Amniotic stem cell (primary cell): ENCODE measurements at regions not wholly inside any gene's neighbourhood (a gene's known extent, or its start where the extent isn't known, plus 50 kb on each side); places are given as distances from the start of the nearest gene placed in this dataset.

Source experiments
- DNase-seq: peaks from one replicate; lab custom pipeline; 2025; lab: John Stamatoyannopoulos, UW

DNA sequence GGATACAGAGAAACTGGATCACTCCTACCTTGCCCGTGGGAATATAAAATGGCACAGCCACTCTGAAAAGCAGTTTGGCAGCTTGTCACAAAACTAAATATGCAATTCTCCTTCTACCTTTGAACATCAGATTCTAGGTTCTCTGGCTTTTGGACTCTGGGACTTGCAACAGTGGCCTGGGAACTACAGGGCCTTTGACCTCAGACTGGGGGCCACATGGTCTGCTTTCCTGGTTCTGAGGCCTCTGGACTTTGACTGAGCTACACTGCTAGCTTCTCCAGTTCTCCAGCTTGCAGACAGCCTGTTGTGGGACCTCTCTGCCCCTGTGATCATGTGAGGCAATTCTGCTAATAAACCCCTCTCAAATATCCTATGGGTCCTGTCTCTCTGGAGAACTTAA, 168.8 kb downstream of the CDH26 start:
- no peak for DNase-seq

DNA sequence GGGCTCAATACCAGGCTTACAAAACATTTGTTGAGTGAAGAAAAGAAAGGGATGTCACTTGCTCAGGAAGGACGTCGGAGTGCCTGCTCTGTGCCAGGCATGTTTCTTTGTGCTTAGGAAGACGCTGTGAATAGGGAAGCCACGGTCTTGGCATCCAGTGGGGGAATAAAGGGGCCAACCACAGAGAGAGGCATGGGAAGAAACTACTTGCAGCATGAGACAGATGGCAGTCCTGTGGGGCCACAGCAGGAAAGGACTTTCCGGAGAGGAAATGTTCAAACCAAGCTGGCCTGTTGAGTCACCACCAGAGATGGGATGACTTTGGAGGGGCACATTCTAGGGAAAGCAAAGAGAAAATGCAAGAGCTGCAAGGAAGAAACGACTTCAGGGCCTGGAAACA, 173.2 kb downstream of the CDH26 start:
- DNase-seq, result no peak

DNA sequence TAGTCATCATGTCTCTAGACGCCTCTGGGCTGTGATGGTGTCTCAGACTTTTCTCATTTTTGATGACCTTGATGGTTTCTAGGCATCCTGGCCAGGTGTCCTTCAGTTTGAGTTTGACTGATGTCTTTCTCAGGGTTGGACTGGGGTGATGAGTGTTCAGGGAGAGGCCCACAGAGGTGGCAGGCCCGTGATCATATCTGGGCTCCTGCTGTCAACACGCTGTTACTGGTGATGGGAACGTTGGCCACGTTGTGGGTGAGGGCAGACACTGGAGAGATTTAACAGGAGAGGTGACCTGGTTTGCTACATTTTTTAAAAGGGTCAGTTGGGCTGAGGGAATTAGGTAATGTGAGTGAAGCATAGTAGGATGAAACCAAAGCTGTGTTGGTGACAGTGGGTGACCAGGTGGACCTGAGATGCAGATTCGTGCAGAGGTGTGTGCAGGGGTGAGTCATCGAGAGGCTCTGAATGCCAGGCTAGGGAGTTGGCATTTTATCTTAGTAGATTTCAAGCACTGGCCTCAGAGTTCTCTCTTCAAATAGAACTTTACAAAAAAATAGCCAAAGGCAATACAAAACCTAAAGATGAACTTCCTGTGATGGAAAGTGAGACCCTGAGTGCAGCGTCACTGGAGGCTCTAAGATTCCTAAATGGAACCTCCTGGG, 174.1 kb downstream of the CDH26 start:
- no peak for DNase-seq

DNA sequence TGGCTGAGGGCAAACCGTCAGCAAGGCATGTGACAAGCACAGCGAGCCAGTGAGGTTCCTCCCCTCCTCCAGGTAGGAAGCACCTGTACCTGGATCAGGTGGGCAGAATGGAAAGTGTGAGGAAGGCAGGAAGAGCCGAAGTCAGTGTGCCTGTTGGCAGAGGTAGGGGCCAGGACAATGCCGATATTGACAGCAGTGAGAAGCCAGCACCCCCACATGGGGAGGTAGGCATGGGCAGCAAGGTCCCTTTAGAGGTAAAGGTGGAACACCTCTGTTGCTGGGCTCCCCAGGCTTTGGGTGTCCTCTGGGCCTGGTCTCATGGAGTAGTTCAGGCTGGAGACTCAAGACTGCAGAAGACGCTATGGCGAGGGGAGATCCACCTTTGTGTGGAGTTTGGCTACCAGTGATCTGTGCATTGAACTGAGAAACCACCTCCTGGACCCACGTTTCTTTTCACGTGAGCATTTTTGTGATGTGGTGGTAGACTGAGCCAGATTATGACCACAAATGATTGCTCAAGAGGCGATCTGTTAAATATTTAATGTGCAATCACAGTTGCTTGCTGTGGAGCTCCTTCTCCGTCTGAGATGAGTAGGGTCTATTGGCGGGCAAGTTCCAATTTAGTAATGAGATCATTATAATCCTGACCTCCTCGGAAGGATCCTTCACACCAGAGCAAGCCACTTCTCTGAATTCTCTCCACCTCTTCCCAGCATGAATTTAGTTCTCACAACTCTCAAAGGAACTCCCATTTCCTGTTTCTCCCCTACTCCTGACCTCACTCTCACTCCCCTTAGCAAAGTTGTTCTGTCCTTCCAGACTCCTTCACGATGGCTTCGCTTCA, 174.8 kb downstream of the CDH26 start:
- DNase-seq, result no peak

DNA sequence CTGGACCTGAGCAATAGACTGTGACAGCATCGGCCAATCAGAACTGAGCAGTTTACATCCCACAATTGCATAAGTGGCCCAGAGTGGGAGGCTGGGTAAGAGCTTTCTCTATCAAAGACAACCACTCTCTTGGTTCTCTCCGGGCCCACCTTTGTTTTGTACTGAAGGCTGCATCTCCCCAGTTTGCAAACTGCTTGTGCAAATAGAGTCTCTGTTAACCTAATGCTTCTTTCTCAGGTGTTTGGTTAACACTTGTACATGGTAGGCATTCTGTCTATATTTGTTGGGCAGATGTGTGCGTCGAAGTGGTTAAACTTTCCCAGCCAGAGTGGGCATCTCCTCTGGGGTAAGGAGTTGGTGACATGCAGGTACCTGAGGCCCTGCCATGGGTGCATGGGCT, 177.1 kb downstream of the CDH26 start:
- no peak for DNase-seq

DNA sequence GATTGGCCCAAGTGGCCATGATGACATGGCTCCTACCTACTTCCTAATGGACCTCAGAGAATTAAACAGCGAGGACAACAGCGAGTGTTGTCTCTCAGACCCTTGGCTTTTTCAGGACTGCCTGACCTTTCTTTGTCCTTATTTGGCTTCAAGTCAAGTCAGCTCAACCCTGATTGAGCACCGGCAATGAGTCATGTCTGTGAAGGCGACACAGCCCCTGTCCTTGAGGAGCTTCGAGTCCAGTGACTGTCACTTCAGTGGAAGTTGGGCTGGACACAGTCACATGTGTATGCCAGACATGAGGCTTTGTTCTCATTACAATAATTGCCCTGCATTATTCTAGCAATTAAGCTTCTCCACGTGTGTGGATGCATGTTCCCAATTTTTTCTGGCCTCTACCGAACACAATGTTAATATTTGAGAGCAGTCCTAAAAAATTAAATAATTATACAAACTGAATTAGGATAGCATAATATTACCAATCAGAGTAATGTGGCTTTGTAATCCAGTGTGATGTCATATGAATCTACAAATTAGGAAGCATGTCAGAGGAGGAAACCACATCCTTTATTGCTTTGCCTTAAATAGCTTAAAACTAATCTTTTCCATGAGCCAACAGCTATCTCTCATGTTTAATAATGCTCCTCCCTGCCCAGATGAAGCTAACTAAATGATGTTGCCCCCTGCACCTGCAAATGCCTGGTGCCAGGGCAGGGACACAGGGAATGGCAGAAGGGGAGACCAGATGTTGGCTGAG, 178.6 kb downstream of the CDH26 start:
- DNase-seq, result no peak

DNA sequence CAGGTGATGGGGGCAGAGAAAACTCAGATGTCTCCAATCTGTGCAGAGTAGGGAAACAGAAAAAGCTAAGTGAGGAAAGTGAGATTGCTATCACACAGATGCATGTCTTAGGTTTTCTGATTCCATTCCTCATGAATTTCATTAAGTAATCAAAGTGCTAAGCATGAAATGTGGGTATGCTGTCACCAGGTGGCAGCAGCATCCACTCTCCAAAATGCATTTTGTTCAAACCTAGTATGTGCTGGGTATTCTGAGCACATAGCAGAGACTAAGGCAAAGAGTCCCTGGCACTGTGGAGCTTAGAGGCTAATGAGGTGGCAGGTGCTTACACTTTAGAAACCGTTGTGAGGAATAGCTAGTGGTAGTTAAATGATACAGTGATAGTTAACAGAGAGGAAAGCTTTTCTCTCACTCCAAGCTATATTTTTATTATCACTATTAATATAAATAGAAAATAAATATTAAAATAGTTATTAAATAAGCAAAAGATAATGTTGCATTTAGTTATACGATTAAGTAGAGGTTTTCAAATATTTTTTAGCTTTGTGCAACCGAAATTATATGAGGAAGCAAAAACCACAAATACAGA, 179.5 kb downstream of the CDH26 start:
- DNase-seq, result no peak

DNA sequence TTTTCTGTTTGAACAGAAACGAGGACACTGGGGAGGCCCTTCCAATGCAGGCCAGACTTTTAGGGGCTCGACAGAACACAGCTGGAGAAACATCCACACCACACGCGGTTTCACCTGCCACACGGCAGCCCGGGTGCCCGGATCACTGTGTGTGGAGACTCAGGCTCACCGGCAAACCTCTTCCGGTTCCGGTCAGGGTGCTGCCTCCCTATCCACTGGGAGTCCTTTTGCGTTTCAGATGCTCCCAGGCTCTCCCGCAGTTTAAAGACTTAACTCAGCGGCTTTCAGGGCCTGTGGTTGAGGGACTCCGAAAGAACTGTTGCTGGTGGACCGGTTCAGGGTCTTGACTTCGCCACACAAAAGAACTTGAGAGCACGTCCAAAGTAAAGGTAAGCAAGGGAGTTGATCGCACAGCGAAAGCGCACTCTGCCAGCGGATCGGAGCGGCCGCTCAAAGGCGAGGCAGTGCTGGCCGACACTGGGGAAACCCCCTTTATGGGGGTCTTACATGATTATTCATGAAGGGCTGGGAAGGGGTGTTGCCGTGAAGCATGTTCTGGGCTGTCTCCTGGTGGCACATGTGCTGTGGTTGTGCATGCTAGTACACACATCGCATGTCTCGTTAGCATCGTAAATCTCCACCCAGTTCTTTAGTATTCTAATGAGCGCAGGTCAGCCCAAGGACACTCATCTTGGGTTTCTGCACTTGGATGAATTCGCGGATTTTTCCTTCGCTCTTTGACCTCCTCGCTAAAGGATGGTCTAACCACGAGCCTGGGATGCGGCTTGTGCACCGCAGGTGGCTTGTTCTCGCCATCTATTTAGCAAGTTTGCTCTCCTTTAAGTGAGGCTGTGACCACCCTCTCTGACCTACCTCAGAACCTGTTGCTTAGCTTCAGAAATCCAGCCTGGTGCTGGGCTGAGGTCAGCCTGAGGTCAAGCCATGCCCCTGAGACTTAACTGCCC, 180.3 kb downstream of the CDH26 start:
- DNase-seq, result no peak

DNA sequence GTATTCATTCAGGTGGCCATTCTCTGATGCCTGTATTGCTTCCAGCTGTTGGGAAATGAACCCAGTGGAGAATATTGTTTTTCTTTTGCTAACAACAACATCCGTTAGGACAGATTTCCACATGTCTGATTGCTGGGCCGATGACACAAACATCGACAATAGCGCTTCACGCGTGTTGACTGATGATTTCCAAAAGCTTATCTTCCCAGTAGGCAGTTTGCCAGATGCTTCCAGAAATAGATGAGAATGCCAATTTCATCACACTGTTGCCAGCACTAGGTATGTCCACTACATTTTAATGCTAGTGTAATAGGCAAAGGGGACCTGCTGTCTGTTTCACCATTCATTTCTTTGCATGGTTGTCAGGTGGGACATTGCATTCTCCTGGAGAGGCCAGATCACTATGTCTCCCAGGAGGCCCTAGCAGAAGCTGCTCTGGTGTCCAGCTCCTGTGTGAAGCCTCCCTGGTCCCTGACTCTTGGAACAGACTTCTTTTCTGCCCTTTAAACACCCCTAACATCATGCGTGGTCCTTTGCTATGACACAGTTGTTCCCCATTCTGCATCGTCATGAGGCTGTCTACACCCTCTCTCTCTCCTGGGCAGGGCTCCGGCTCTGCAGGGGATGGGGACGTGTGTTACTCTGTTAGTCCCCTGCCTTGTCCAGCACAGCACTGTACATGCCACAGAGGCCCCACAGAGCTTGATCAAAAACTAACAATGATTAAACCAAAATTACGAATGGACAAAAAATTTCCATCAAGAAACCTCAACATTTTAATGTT, 181.6 kb downstream of the CDH26 start:
- DNase-seq, result no peak

DNA sequence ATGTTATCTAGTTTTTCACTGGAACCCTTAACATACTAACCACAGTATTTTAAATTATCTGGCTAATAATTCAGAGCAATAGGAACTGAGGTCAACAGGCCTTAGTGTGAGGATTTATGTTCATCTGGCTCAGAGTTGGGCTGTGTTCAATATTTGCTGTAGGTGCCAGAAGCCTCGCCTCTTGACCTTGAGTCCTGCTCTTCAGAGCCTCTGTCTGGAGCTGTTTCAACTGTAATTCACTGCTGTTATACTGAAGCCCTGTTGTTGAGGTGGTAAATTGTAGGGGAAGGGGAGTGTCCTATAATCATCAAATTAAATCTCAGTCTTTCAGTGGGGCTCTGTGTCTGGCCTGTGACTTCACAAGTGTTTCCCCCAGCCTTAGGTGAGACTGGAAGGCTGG, 184.4 kb downstream of the CDH26 start:
- no peak for DNase-seq

DNA sequence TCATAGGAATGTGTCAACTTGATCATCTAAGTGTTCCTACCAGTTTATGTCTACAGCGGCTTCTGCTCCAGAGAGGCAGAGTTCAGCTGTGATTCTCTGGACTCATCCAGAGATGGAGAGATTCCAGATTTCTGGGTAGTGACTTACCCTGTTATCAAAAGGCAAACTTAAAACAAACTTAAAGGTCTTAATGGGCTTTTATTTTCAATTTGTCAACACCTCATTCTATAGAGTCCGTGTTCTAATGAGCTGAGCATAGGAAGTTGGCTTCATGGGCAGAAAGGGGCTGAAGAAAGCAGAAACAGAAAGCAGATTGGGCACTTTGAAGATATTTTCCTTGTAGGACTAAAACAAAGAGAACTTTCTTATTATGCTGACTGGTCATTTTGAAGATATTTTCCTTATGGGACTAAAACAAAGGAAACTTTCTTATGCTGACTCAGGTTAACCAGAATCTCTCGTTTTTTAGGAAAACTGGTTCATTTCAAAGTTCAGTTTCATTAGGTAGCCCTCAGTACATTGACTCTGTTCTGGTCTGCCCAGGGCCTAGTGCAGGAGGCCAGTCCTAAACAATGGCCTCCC, 185.1 kb downstream of the CDH26 start:
- no peak for DNase-seq

DNA sequence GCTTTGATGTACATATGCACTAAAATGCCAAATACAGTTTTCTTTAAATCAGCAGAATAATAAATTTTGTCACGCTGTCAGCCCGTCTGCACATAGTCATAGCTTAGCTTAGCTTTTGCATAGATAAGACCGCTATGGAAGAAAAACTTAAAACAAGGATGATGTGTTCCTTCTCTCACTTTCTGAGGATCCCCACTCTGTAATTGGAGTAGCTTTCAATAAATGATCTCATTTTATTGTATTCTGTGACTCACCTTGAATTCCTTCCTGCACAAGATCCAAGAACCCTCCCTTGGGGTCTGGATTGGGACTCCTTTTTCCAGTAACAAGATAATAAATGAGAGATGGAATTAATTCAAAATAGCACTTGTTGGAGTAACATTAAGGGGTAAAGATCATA, 186.2 kb downstream of the CDH26 start:
- no peak for DNase-seq

DNA sequence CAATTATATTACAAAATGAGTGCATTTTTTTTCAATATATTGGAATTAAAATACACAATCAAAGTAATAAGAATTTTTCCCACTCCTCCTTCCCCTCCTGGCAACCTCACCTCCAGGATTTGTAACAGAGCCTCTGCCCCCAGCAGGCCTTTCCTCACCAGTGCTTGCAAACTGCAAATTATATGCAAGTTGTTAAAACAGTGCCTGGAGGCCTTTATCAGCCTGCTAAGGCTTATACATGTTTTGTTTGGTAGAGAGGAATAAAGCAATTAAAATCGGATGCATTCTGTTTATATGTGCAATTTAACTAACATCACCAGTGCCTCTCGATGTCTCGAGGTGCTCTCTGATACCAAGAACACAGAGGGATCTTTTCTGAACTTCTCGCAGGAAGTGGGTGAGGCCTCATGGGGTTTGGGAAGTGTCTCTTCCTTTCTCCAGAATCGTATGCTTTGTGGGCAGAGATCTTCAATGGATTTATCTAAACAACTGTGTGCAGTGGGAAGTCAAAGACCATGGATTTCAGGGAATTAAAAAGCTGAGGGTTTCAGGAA, 186.8 kb downstream of the CDH26 start:
- DNase-seq, result no peak

DNA sequence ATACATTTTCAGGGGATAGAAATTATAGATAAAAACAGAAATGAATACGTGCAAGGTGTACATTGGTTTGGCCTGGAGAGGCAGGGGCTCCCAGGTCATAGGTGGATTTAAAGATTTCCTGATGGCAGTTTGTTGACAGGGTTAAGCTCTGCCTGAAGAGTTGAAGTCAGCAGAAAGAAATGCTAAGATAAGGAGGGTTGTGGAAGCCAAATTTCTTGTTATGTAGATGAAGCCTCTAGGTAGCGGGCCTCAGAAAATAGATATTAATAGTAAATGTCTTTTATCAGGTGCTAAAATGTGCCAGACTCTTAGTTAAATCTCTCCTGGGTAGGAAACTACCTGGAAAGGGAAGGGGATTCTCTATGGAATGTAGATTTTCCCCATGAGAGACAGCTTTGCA, 188.8 kb downstream of the CDH26 start:
- no peak for DNase-seq

DNA sequence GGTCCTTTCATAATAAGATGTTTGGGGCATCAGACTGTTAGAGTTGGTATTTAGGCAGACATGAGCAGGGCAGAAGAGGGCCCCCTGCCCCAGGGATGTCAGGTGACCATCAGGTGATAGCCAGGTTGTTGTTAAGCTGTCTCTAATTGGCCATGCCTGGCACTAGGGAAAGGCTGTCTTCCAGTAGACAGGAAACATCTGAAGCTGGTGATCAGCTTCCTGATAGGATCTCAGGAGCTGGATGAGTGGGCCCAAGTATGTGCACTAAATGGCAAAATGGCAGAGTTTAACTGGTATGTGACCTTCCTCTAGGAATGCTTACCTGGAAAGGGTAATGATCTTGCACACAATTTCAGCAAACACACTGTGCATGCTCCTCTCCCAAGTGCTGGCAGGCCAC, 190.7 kb downstream of the CDH26 start:
- no peak for DNase-seq

DNA sequence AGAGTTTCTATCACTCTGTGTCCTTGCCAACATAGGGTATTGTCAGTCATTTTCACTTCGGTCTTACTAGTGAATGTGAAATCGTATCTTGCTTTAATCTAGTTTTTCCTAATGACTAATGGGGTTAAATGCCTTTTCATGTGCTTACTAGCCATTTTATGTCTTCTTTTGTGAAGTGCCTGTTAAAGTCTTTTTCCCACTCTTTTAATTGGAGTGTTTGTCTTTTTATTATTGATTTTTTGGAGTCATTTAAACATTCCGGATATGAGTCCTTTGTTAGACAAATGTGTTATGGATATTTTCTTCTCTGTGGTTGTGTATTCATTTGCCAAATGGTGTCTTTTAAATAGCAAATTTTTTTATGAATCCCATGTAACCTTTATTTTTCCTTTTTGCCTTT, 194.6 kb downstream of the CDH26 start:
- DNase-seq, result no peak

DNA sequence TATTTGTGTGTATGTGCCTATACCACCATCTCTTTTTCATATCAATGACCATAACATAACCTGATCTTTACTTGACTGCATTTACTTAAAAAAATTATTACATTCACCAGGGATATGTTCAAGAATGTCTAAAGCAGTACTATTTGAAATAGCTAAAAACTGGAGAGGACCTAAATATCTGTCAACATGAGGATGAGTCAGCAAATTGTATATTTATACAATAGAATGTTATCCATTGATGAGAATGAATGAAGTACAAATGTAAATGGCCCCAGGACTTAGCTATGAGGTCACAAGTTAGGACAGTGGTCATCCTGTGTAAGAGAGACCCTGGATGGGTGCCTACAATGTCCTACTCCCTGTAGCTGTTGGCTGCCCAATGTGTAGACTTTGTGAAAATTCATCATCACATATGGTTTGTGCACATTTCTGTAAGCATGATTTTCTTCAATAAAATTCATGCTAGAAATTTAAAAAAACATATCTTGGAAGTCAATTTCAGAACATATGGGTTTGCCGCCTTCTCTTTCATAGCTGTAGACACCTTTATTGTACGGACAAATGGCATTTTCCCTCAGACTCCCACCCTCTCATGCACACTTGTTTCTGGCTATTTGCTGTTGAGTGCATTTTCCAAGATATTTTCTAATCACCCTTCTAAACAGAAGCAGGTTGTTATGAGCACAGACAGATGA, 202.4 kb downstream of the CDH26 start:
- DNase-seq, result no peak

DNA sequence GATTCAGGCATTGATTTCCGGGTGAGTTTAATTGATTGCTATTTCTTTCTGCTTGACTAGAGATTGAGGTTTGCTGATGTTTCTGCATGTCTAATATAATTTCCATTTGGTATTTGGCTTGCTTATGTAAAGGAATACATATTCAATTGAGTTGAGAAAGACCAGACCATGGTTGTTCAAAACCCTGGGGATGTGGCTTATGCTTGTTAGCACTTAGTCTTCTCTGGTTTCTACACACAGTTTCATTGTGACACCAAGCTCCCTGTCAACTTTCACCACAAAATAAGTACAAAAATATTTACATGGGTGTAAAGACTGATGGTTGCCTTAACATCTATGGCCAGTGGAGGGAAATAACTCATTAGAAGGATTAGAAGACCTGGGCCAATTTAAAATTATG, 209.6 kb downstream of the CDH26 start:
- no peak for DNase-seq

DNA sequence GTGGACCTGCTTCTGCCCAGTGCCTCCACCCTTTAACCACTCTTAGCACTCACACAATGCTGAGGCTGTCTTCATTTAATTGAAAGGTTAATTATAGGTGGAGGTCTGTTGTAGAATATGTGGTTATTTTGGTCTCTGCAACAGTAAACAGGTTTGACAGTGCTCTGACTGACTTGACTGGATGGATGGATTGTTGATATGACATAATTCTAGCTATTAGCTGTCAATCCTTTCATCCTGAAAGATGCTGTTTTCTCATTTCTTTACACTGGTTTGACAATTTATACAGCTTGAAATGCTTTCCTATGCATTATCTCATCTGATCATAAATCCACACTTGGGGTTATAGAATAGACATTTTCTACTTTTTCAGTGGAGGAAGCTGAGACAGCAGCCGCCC, 210.7 kb downstream of the CDH26 start:
- DNase-seq, result no peak
